T-cell (primary cell): ENCODE measurements at regions not wholly inside any gene's neighbourhood (a gene's known extent, or its start where the extent isn't known, plus 50 kb on each side); places are given as distances from the start of the nearest gene placed in this dataset.

Source experiments
- ATAC-seq, 4 experiments: fragments of 200-7000 bp in 3 of 4; fragments of 150-1000 bp in 1 of 4; cut with Tn5 transposase; replicated peaks in 1 of 4; 1 replicate in 3 of 4; 2 replicates in 1 of 4; pipeline ENCODE4 v1.10.0; 2021; ENCODE audit warnings: moderate library complexity in 3 of 4, mild to moderate bottlenecking in 2 of 4, moderate number of reproducible peaks in 1 of 4
- CTCF ChIA-PET, 2 donors: fragments of 300-600 bp; sonication (Branson Sonifier 250); formaldehyde crosslinking; loops; one replicate each; lab custom pipeline; 2022; ENCODE audit warnings: antibody characterized with exemption in 2 of 2; lab: Charles Lee
- POLR2A ChIA-PET, 2 donors: fragments of 300-600 bp; sonication (Branson Sonifier 250); formaldehyde crosslinking; loops; one replicate each; lab custom pipeline; 2022; ENCODE audit warnings: antibody characterized with exemption in 2 of 2; lab: Charles Lee
- DNase-seq, 35 experiments: peaks; one replicate each; pipeline versions ENCODE4 v3.0.0 to v3.0.0-alpha.2; 2013 to 2023
- H3K27ac ChIP-seq: one replicate; pipeline ENCODE4 v1.5.1; 2013; ENCODE audit warnings: low read length
- H3K27me3 ChIP-seq, 2 experiments: replicated peaks in 1 of 2; 1 replicate in 1 of 2; 2 replicates in 1 of 2; pipeline versions ENCODE4 v1.6.1 to v1.7.0; 2013; ENCODE audit warnings: low read length in 1 of 2, mixed read lengths in 1 of 2; ENCODE audit not compliant: control insufficient read depth in 2 of 2, insufficient read depth in 2 of 2; ENCODE audit errors: extremely low read depth in 1 of 2
- H3K36me3 ChIP-seq, 2 donors: 1 replicate in 1 of 2; 2 replicates in 1 of 2; pipeline versions ENCODE4 v1.6.1 to v1.7.0; 2013; ENCODE audit warnings: low read length in 1 of 2; ENCODE audit not compliant: control insufficient read depth in 2 of 2, insufficient read depth in 1 of 2; ENCODE audit errors: extremely low read depth in 1 of 2
- H3K4me1 ChIP-seq, 2 experiments: 1 replicate in 1 of 2; 2 replicates in 1 of 2; pipeline versions ENCODE4 v1.6.1 to v1.7.0; 2013; ENCODE audit warnings: low read length in 2 of 2, mixed read lengths in 1 of 2; ENCODE audit not compliant: insufficient read depth in 2 of 2, control insufficient read depth in 1 of 2; ENCODE audit errors: extremely low read depth in 1 of 2
- H3K4me3 ChIP-seq, 2 donors: 1 replicate in 1 of 2; 2 replicates in 1 of 2; pipeline versions ENCODE4 v1.5.1 to v1.7.0; 2013; ENCODE audit warnings: mild to moderate bottlenecking in 2 of 2, low read length in 1 of 2, moderate library complexity in 1 of 2; ENCODE audit not compliant: control insufficient read depth in 1 of 2; ENCODE audit errors: extremely low read depth in 1 of 2
- H3K9me3 ChIP-seq: 2 replicates; pipeline ENCODE4 v1.7.0; 2013
- H3K27ac Mint-ChIP-seq, 2 donors: one replicate each; pipeline ENCODE4 v1.8.0; 2020 to 2021; ENCODE audit warnings: mild to moderate bottlenecking in 2 of 2, mixed read lengths in 2 of 2
- H3K27me3 Mint-ChIP-seq, 2 donors: one replicate each; pipeline ENCODE4 v1.8.0; 2021 to 2022; ENCODE audit warnings: mixed read lengths in 2 of 2
- H3K36me3 Mint-ChIP-seq: one replicate; pipeline ENCODE4 v1.8.0; 2021; ENCODE audit warnings: mixed read lengths
- H3K4me1 Mint-ChIP-seq, 3 donors: one replicate each; pipeline ENCODE4 v1.8.0; 2020 to 2022; ENCODE audit warnings: mixed read lengths in 3 of 3, mild to moderate bottlenecking in 1 of 3
- H3K4me3 Mint-ChIP-seq, 3 donors: one replicate each; pipeline ENCODE4 v1.8.0; 2020 to 2022; ENCODE audit warnings: mild to moderate bottlenecking in 3 of 3, mixed read lengths in 3 of 3, moderate library complexity in 3 of 3
- H3K9me3 Mint-ChIP-seq, 3 donors: one replicate each; pipeline ENCODE4 v1.8.0; 2020 to 2022; ENCODE audit warnings: mixed read lengths in 3 of 3
- WGBS: methylation state at CpG from one replicate; pipeline ENCODE4 v1.1.5; 2013; ENCODE audit warnings: missing lambda C conversion rate; ENCODE audit not compliant: insufficient coverage; 5-methylcytosine and 5-hydroxymethylcytosine counted together

GRCh38 chr6:44569931-44570385, 182.5 kb downstream of the CDC5L start:
- ChIA-PET POLR2A (no interaction called here), CTCF (no interaction called here)
- DNase-seq (no peak), ATAC-seq (no peak)
- Mint-ChIP-seq H3K4me1 (no peaks in the 10 kb centered on the region), H3K36me3 (no peaks in the 10 kb centered on the region), H3K9me3 (no peaks in the 10 kb centered on the region), H3K27ac (no peak overlapping the region), H3K27me3 (peaks cover 9% of the 10 kb centered on the region in 2 donors), H3K4me3 (no peak overlapping the region)
- Histone ChIP-seq H3K4me3 (no peak overlapping the region), H3K9me3 (no peaks in the 10 kb centered on the region), H3K36me3 (no peaks in the 10 kb centered on the region), H3K27ac (no peak overlapping the region), H3K27me3 (peaks cover 0 to 15% of the 10 kb centered on the region in 2 experiments), H3K4me1 (no peaks in the 10 kb centered on the region)
- 79% methylated on average over 2 of the region's 7 CpGs for WGBS

GRCh38 chr6:44571510-44571909, 184.0 kb downstream of the CDC5L start:
- ChIA-PET CTCF (no interaction called here), POLR2A (interaction anchor here in 1 of 2 donors (0.5 kb wide), 1 partner anchor 996 kb away, joined by 4 read pairs; no protein-coding TSS in a partner anchor)
- Mint-ChIP-seq H3K4me1 (no peaks in the 10 kb centered on the region), H3K9me3 (no peaks in the 10 kb centered on the region), H3K27me3 (peaks cover 9 to 11% of the 10 kb centered on the region in 2 donors), H3K4me3 (no peak overlapping the region), H3K27ac (no peak overlapping the region), H3K36me3 (no peaks in the 10 kb centered on the region)
- no peaks in the 10 kb centered on the region for H3K36me3 ChIP-seq
- WGBS: no CpG with 5 or more reads among the region's 1 CpG
- ATAC-seq: no peak
- DNase-seq: no peak
- H3K4me3 ChIP-seq: no peak overlapping the region
- peaks cover 0 to 15% of the 10 kb centered on the region in 2 experiments for H3K27me3 ChIP-seq
- H3K4me1 ChIP-seq: no peaks in the 10 kb centered on the region
- H3K9me3 ChIP-seq: no peaks in the 10 kb centered on the region
- no peak overlapping the region for H3K27ac ChIP-seq

GRCh38 chr6:44572346-44572745, 184.8 kb downstream of the CDC5L start:
- no peaks in the 10 kb centered on the region for H3K36me3 ChIP-seq
- no peaks in the 10 kb centered on the region for H3K4me1 ChIP-seq
- ATAC-seq: no peak
- H3K27me3 ChIP-seq: peaks cover 0 to 15% of the 10 kb centered on the region in 2 experiments
- Mint-ChIP-seq H3K4me3 (no peak overlapping the region), H3K4me1 (no peaks in the 10 kb centered on the region), H3K27me3 (peaks cover 8 to 9% of the 10 kb centered on the region in 2 donors), H3K36me3 (no peaks in the 10 kb centered on the region), H3K27ac (no peak overlapping the region), H3K9me3 (no peaks in the 10 kb centered on the region)
- ChIA-PET POLR2A (no interaction called here), CTCF (no interaction called here)
- H3K4me3 ChIP-seq: no peak overlapping the region
- no peaks in the 10 kb centered on the region for H3K9me3 ChIP-seq
- DNase-seq: no peak
- H3K27ac ChIP-seq: no peak overlapping the region

GRCh38 chr6:44575644-44576043, 188.1 kb downstream of the CDC5L start:
- CTCF ChIA-PET: no interaction called here
- POLR2A ChIA-PET: no interaction called here
- Mint-ChIP-seq H3K27ac (no peak overlapping the region), H3K36me3 (no peaks in the 10 kb centered on the region), H3K9me3 (no peaks in the 10 kb centered on the region), H3K4me1 (no peaks in the 10 kb centered on the region), H3K4me3 (no peak overlapping the region), H3K27me3 (peaks cover 12 to 19% of the 10 kb centered on the region in 2 donors)
- Histone ChIP-seq H3K4me3 (no peak overlapping the region), H3K4me1 (no peaks in the 10 kb centered on the region), H3K36me3 (no peaks in the 10 kb centered on the region), H3K9me3 (no peaks in the 10 kb centered on the region), H3K27ac (no peak overlapping the region), H3K27me3 (peaks cover 0 to 7% of the 10 kb centered on the region in 2 experiments)
- no peak for ATAC-seq
- no peak for DNase-seq

- H3K36me3 ChIP-seq: no peaks in the 10 kb centered on the region
These were observed 188.7 kb downstream of the CDC5L start for GRCh38 chr6:44576132-44576631.

GRCh38 chr6:44580901-44581300, 193.4 kb downstream of the CDC5L start:
- no peaks in the 10 kb centered on the region for H3K36me3 ChIP-seq
- peaks cover 4 to 15% of the 10 kb centered on the region in 2 donors for H3K27me3 Mint-ChIP-seq
- H3K4me3 ChIP-seq: no peak overlapping the region
- H3K27me3 ChIP-seq: no peaks in the 10 kb centered on the region
- no peak for DNase-seq
- 54% methylated on average over 3 of the region's 5 CpGs for WGBS
- no peaks in the 10 kb centered on the region for H3K9me3 ChIP-seq
- no peak overlapping the region for H3K4me3 Mint-ChIP-seq
- H3K4me1 ChIP-seq: no peaks in the 10 kb centered on the region
- H3K4me1 Mint-ChIP-seq: no peaks in the 10 kb centered on the region
- ATAC-seq: no peak
- H3K27ac ChIP-seq: no peak overlapping the region
- peaks cover 6 to 14% (median 13%) of the 10 kb centered on the region in 3 donors for H3K9me3 Mint-ChIP-seq
- H3K27ac Mint-ChIP-seq: no peak overlapping the region
- H3K36me3 Mint-ChIP-seq: no peaks in the 10 kb centered on the region
- CTCF ChIA-PET: no interaction called here
- POLR2A ChIA-PET: no interaction called here

More at GRCh38 chr6:44576132-44576631, 188.7 kb downstream of the CDC5L start:
- Mint-ChIP-seq H3K27me3 (peaks cover 9 to 16% of the 10 kb centered on the region in 2 donors), H3K36me3 (no peaks in the 10 kb centered on the region), H3K4me3 (no peak overlapping the region), H3K4me1 (no peaks in the 10 kb centered on the region), H3K27ac (no peak overlapping the region), H3K9me3 (no peaks in the 10 kb centered on the region)
- Histone ChIP-seq H3K4me3 (no peak overlapping the region), H3K4me1 (no peaks in the 10 kb centered on the region), H3K27me3 (peaks cover 0 to 5% of the 10 kb centered on the region in 2 experiments), H3K9me3 (no peaks in the 10 kb centered on the region), H3K27ac (no peak overlapping the region)
- ATAC-seq (no peak), DNase-seq (no peak)
- POLR2A ChIA-PET: no interaction called here
- WGBS: no CpG with 5 or more reads among the region's 1 CpG
- CTCF ChIA-PET: no interaction called here

GRCh38 chr6:44582930-44583329, 195.4 kb downstream of the CDC5L start:
- H3K9me3 Mint-ChIP-seq: peaks cover 6 to 14% (median 13%) of the 10 kb centered on the region in 3 donors
- Histone ChIP-seq H3K4me1 (no peaks in the 10 kb centered on the region), H3K27me3 (no peaks in the 10 kb centered on the region), H3K27ac (no peak overlapping the region), H3K36me3 (no peaks in the 10 kb centered on the region), H3K9me3 (no peaks in the 10 kb centered on the region), H3K4me3 (no peak overlapping the region)
- CTCF ChIA-PET: no interaction called here
- H3K4me3 Mint-ChIP-seq: no peak overlapping the region
- POLR2A ChIA-PET: no interaction called here
- H3K27ac Mint-ChIP-seq: no peak overlapping the region
- whole genome bisulfite sequencing: no CpG with 5 or more reads among the region's 1 CpG
- H3K36me3 Mint-ChIP-seq: no peaks in the 10 kb centered on the region
- H3K27me3 Mint-ChIP-seq: peaks cover 6 to 15% of the 10 kb centered on the region in 2 donors
- DNase-seq (no peak), ATAC-seq (no peak)
- H3K4me1 Mint-ChIP-seq: no peaks in the 10 kb centered on the region
